Stimulated activated CD4-positive, alpha-beta T cell treated with anti-CD3 and anti-CD28 coated beads, TNF-alpha, amount 100 ng/mL, for 1 hour (primary cell): ENCODE measurements at regions not wholly inside any gene's neighbourhood (a gene's known extent, or its start where the extent isn't known, plus 50 kb on each side); places are given as distances from the start of the nearest gene placed in this dataset.
"Not testable (repeated sequence)": the region's sequence is repeated elsewhere in the genome, so short reads cannot be mapped to it uniquely, and the experiment has no call there.

Experiments used
- DNase-seq, 3 donors: peaks; one replicate each; pipeline ENCODE4 v3.0.0-alpha.2; 2020; ENCODE audit warnings: low read depth in 3 of 3, low spot score in 1 of 3

- no peak for DNase-seq
These were observed 1646.8 kb upstream of the TMEFF2 start for GRCh38 chr2:193841384-193842150.

GRCh38 chr2:193837111-193837738 lies 1642.5 kb upstream of the TMEFF2 start:
- DNase-seq = no peak

- DNase-seq = not testable (repeated sequence)
These were observed 1641.8 kb upstream of the TMEFF2 start for GRCh38 chr2:193836424-193837006.

DNA sequence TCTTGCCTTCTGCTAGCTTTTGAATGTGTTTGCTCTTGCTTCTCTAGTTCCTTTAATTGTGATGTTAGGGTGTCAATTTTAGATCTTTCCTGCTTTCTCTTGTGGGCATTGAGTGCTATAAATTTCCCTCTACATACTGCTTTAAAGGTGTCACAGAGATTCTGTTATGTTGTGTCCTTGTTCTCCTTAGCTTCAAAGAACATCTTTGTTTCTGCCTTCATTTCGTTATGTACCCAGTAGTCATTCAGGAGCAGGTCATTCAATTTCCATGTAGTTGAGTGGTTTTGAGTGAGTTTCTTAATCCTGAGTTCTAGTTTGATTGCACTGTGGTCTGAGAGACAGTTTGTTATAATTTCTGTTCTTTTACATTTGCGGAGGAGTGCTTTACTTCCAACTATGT lies 1639.2 kb upstream of the TMEFF2 start:
- DNase-seq = not testable (repeated sequence)

DNA sequence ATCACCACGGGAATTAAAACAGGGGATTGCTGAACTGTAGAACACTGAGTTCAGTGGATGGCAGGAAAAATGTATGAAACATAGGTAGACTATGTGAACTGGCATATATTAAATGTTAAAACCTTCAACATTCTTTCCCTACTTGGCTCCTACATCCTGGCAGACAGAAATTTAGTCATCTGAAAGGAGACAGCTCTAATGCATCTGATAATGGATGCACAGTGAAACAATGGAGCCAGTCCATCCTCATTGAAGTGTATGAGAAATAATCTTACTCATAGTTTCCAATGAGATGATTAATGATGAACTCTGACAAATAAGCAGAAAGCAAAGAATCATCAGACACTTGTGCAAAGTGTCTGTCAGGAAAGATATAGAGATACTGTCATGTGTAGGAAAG lies 1629.7 kb upstream of the TMEFF2 start:
- no peak for DNase-seq

DNA sequence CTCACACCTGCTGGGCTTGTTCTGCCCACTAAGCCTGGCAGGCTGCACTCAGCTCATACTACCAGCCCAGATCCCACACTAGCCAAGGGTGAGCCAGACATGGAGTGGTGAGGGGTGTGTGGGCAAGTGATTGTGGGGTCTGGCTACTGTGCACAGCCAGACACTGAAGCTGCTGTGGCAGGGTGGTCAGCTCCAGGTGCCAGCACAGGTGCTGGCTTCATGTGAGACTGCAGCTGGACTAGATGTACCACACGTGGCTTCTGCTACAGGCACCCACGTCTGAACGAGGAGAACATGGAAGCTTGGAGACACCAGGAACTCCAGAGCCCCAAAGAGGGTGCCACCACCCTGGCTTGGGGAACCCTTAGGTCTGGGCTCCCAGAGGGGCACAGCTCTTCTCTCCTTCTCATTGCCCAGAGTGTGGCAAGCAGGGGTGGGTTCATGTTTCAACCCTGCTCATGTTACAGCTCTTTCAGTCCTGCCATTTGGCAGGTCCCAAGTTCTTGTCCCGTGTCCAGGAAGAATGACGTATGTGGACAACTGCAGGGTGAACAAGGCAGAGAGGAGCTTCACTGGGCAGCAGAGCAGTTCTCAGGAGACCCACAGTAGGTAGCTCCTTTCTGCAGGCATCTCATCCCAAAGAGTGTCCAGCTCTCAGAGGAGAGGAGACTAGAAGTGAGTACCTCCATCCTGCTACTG lies 1624.2 kb upstream of the TMEFF2 start:
- DNase-seq = no peak

DNA sequence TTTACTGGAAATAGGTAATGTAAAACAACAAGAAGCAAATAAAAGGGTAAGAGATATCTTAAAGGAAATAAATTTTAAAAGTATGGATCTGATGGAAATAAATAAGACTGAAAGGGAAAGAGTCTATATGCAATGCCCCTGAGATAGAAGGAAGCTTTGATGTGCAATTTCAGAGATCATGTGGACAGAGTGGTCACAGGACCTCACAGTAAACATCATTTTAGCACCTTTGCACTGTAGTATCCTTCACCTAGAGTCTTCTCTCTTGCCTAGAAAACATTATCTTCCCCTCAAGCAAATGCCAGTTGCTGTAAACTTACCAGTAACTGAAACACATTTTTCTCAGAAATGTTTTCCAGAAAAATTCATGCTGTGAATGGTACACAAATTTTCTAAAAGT lies 1621.3 kb upstream of the TMEFF2 start:
- no peak for DNase-seq

DNA sequence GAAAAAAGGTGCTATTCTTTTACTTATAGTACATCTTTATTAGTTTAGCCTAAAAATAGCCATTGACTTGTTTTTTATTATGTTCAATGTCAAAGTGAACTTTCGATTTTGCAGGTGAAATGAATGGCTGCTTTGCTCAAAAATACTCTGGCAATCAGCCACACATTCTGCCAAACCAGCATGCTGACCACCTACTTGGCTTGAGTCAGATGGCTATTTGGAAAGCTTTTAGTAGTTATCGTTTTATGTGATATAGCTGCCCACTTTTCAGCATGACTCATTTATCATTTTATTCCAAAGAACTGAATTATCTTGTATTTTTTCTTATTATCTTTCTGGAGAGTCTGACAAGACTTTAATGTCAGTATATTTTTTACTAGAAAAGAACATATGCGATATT lies 1615.8 kb upstream of the TMEFF2 start:
- DNase-seq = no peak

DNA sequence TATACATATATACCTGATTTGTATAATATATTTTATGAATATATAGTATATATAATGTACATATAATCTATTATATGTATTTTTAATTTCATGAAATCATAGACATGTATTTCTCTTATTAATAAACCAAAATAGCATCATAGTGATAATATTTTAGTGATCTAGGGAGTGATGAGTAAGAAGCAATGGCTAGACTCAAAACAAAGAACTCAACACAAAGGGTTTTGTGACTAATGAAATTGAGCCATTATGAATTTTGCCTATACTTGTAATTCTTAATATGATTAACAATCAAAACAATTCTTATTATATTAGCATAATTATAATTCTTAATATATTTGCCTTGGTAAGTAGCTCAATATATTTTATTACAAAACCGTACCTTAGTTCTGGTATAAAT lies 1614.1 kb upstream of the TMEFF2 start:
- DNase-seq = no peak

DNA sequence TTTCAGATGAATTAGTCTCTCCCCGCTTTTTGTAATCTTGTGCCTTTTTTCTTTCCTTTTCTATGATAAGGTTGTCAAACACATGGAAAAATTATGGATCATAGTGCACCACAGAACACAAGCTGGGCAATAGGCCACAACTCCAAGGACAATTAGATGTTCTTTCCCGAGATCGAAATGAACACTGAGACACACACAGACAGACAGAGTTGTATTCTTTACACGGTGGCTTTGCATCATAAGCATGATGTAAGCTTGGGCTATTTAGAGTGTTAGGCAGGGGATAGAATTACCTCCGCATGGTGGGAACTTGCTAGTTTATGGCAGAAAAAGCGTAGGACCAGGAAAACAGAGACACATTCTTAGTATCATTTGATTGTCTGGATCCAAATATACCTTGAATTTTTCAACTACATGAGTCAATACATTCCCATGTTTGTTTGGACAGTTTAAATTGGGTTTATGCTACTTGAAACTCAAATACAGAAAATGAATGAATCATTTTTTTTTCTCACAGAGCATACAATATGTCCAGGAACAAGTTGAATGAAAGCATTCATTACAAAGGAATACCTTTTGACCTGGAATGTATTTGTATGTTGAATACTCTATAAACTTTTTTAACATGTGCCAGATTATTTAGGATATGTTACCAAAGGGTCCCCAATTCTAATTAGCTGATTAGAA lies 1611.5 kb upstream of the TMEFF2 start:
- DNase-seq = no peak

DNA sequence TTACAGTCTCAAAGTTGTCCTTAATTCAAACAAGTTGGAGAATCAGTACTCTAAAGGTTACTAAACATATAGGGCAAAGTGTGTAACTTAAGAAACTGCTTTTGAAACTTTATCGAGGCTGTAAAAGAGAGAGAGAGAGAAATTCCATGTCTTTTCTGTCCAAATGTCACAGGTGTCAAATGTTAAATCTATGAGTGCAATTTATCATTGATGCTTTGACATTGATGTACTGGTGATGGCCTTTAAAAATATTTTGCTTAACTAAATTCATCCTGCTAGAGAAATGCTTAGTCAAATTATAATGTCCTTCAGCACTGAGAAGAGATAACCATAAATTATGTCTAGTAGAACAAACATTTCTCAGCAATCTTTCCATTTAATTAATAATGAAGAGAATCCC lies 1602.1 kb upstream of the TMEFF2 start:
- no peak for DNase-seq

DNA sequence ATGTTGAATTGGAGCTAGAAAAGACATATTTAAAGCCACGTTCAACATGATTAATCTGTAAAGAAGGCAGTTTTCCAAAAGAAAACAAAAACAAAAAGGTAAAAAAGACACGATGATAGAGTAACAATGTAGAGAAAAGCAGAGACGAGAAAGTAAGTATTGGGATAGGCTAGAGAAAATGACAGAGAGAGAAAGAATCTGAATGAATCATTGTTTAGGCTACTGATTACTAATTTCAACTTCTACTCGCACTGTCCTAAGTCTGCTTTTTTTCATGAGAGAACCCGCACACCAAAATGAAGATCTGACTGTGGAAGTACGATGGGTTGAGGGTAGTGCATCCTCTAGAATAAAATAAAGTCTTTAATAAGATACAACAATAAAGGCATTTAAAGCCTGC lies 1599.2 kb upstream of the TMEFF2 start:
- DNase-seq = no peak

GRCh38 chr2:193783681-193784080 lies 1588.9 kb upstream of the TMEFF2 start:
- no peak for DNase-seq

DNA sequence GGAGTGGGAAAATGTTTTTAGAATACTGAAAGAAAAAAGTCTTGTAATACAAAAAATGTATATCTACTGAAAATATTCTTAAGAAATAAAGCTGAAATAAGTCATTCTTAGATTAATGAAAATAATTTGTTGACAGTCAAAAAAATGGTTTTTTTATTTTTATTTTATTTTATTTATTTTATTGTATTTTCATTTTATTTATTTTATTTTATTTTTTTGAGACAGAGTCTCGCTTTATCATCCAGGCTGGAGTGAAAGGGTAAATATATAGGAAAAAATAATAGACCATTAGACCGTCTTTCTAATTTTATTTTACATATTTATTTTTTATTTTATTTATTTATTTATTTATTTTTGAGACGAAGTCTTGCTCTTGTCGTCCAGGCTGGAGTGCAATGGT lies 1583.6 kb upstream of the TMEFF2 start:
- DNase-seq = no peak

GRCh38 chr2:193776988-193777387 lies 1582.3 kb upstream of the TMEFF2 start:
- no peak for DNase-seq

- DNase-seq = no peak
These were observed 1579.4 kb upstream of the TMEFF2 start for GRCh38 chr2:193774166-193774565.

- no peak for DNase-seq
These were observed 1556.6 kb upstream of the TMEFF2 start for GRCh38 chr2:193751299-193751698.

DNA sequence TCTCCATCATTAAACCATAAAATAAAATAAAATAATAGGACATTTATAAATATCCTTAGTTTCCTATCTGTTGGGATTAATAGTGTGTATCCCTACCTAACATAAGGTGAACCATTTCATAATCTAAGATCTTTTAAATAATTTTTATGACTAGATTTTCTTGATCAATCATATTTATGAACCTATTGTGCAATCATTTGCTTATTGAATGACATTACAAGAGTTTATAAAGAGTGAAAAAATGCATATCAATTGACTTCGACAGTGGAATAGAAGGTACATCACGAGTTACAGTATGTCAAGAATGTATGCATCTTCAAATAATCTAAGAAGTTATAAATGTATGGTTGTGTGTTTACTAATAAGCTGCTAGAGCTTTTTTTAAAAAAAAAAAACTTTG lies 1554.8 kb upstream of the TMEFF2 start:
- no peak for DNase-seq

GRCh38 chr2:193743089-193743488 lies 1548.4 kb upstream of the TMEFF2 start:
- DNase-seq = no peak

GRCh38 chr2:193738892-193739291 lies 1544.2 kb upstream of the TMEFF2 start:
- DNase-seq = no peak

- no peak for DNase-seq
These were observed 1518.2 kb upstream of the TMEFF2 start for GRCh38 chr2:193712912-193713311.
